GM12878 (cell line): ENCODE measurements at regions not wholly inside any gene's neighbourhood (a gene's known extent, or its start where the extent isn't known, plus 50 kb on each side); places are given as distances from the start of the nearest gene placed in this dataset.

ENCODE experiments used
- ATAC-seq: fragments of 200-7000 bp; cut with Tn5 transposase; 3 replicates; pipeline ENCODE4 v1.9.1; 2020; ENCODE audit warnings: mild to moderate bottlenecking, moderate library complexity
- BruUV-seq: library from RNA; stranded (reverse); fragments of 400-500 nt; replicated peaks from 2 replicates; lab custom pipeline; 2021; lab: Mats Ljungman, UMichigan
- CTCF ChIA-PET: fragments of 300-600 bp; sonication (Branson Sonifier 250); formaldehyde crosslinking; extraction: SDS; loops from one replicate; lab custom pipeline; 2021; ENCODE audit warnings: inconsistent platforms; lab: Yijun Ruan, JAX
- POLR2A ChIA-PET: fragments of 350-600 bp; formaldehyde crosslinking; extraction: SDS; loops from one replicate; lab custom pipeline; 2021; ENCODE audit warnings: inconsistent platforms; lab: Charles Lee
- RAD21 ChIA-PET: fragments of 300-600 bp; sonication (Branson Sonifier 250); formaldehyde crosslinking; loops from one replicate; lab custom pipeline; 2023; ENCODE audit warnings: antibody characterized with exemption; ENCODE audit not compliant: unreplicated experiment; lab: Charles Lee
- SMC1A ChIA-PET: fragments of 300-600 bp; sonication (Branson Sonifier 250); formaldehyde crosslinking; loops from one replicate; lab custom pipeline; 2023; ENCODE audit not compliant: unreplicated experiment, uncharacterized antibody; lab: Charles Lee
- DNase-seq: peaks from one replicate; pipeline ENCODE4 v3.0.0-alpha.2; 2011; ENCODE audit warnings: low read depth, low spot score
- FAIRE-seq: peaks from 3 replicates; lab custom pipeline; 2011; peaks lifted over from hg19 to GRCh38; lab: Jason Lieb, UNC
- H2AFZ ChIP-seq: 2 replicates; pipeline ENCODE4 v1.6.0; 2011; ENCODE audit warnings: low read depth, low read length, control low read depth; ENCODE audit not compliant: control insufficient read depth
- H3K27ac ChIP-seq: 2 replicates; pipeline ENCODE4 v1.5.1; 2011; ENCODE audit warnings: control low read depth; ENCODE audit not compliant: control insufficient read depth, insufficient read depth
- H3K27me3 ChIP-seq, 2 experiments: replicated peaks in 1 of 2; 2 replicates each; pipeline versions ENCODE4 v1.6.0 to v1.6.1; 2011; ENCODE audit warnings: low read length in 1 of 2; ENCODE audit not compliant: control insufficient read depth in 2 of 2, insufficient read depth in 2 of 2
- H3K36me3 ChIP-seq, 2 experiments: 2 replicates each; pipeline ENCODE4 v1.5.1; 2011; ENCODE audit warnings: low read length in 1 of 2; ENCODE audit not compliant: control insufficient read depth in 2 of 2, insufficient read depth in 2 of 2
- H3K4me1 ChIP-seq: 2 replicates; pipeline ENCODE4 v1.6.1; 2011; ENCODE audit warnings: mild to moderate bottlenecking, low read length, moderate library complexity, mixed read lengths; ENCODE audit not compliant: control insufficient read depth, insufficient read depth
- H3K4me2 ChIP-seq: 2 replicates; pipeline ENCODE4 v1.6.0; 2011; ENCODE audit warnings: control low read depth; ENCODE audit not compliant: control insufficient read depth, insufficient read depth
- H3K4me3 ChIP-seq: fragments of 200-600 bp; sonication (generic); 2 replicates; pipeline ENCODE4 v1.5.1; 2016
- H3K79me2 ChIP-seq: 2 replicates; pipeline ENCODE4 v1.6.0; 2011; ENCODE audit warnings: low read length; ENCODE audit not compliant: control insufficient read depth, insufficient read depth
- H3K9ac ChIP-seq: 2 replicates; pipeline ENCODE4 v1.8.0; 2011; ENCODE audit warnings: low read length, control low read depth, mixed read lengths; ENCODE audit not compliant: control insufficient read depth, insufficient read depth
- H3K9me3 ChIP-seq: replicated peaks from 3 replicates; pipeline ENCODE4 v1.5.1; 2011; ENCODE audit warnings: mild to moderate bottlenecking, low read length; ENCODE audit not compliant: control insufficient read depth, insufficient read depth
- H4K20me1 ChIP-seq: 2 replicates; pipeline ENCODE4 v1.6.0; 2011; ENCODE audit not compliant: control insufficient read depth, insufficient read depth
- BACH1 ChIP-seq: fragments of 450-650 bp; IDR thresholded peaks from 2 replicates; pipeline ENCODE4 v1.6.1; 2017; ENCODE audit warnings: mild to moderate bottlenecking, borderline replicate concordance
- BCL3 ChIP-seq: IDR thresholded peaks from 2 replicates; pipeline ENCODE4 v1.6.1; 2011; ENCODE audit warnings: borderline replicate concordance, low read depth, mild to moderate bottlenecking, moderate library complexity, low read length; ENCODE audit not compliant: insufficient read depth, poor library complexity, severe bottlenecking
- CUX1 ChIP-seq: IDR thresholded peaks from 2 replicates; pipeline ENCODE4 v1.6.1; 2012; ENCODE audit warnings: improper control_type of control experiment, low read depth, low read length; ENCODE audit not compliant: insufficient replicate concordance
- E4F1 ChIP-seq: fragments of 450-650 bp; IDR thresholded peaks from 2 replicates; pipeline ENCODE4 v1.6.1; 2018; ENCODE audit warnings: borderline replicate concordance, mild to moderate bottlenecking; ENCODE audit not compliant: partially characterized antibody
- IKZF1 ChIP-seq: fragments of 450-650 bp; conservative IDR thresholded peaks from 2 replicates; pipeline ENCODE4 v1.6.1; 2017; ENCODE audit warnings: antibody characterized with exemption, mild to moderate bottlenecking
- IRF5 ChIP-seq: fragments of 450-650 bp; IDR thresholded peaks from 2 replicates; pipeline ENCODE4 v1.6.1; 2017; ENCODE audit warnings: borderline replicate concordance
- NFXL1 ChIP-seq: fragments of 450-650 bp; IDR thresholded peaks from 2 replicates; pipeline ENCODE4 v1.6.1; 2017; ENCODE audit warnings: antibody characterized with exemption, mild to moderate bottlenecking, borderline replicate concordance
- PAX5 ChIP-seq: IDR thresholded peaks from 2 replicates; pipeline ENCODE4 v1.6.1; 2011; ENCODE audit warnings: low read depth, low read length, borderline replicate concordance
- SREBF1 ChIP-seq: IDR thresholded peaks from 2 replicates; pipeline ENCODE4 v1.6.1; 2012; ENCODE audit warnings: mild to moderate bottlenecking, low read length
- SREBF2 ChIP-seq: IDR thresholded peaks from 2 replicates; pipeline ENCODE4 v1.6.1; 2012; ENCODE audit warnings: mild to moderate bottlenecking, low read length
- STAT3 ChIP-seq: IDR thresholded peaks from 2 replicates; pipeline ENCODE4 v1.6.1; 2011; ENCODE audit warnings: low read depth, low read length, improper control_type of control experiment
- ZNF622 ChIP-seq: fragments of 450-650 bp; IDR thresholded peaks from 2 replicates; pipeline ENCODE4 v1.6.1; 2017; ENCODE audit warnings: mild to moderate bottlenecking, inconsistent platforms
- WGBS: methylation state at CpG from one replicate; pipeline ENCODE4 v1.1.6; 2016; ENCODE audit warnings: low lambda C conversion rate; ENCODE audit not compliant: insufficient replicate concordance, insufficient coverage; ENCODE audit errors: missing lambda C conversion rate; 5-methylcytosine and 5-hydroxymethylcytosine counted together
- in situ Hi-C: fragments of 300-500 bp; cut with MboI; formaldehyde crosslinking; loops from 9 replicates; pipeline ENCODE4 v1.14.3; 2018; ENCODE audit warnings: mixed read lengths
- intact Hi-C: fragments of 100-400 bp; cut with micrococcal nuclease; formaldehyde crosslinking; loops from one replicate; pipeline ENCODE4 v1.14.2; 2022; ENCODE audit not compliant: unreplicated experiment

- TF ChIP-seq BACH1 (no peak), ZNF622 (no peak), BCL3 (no peak)
Measured at GRCh38 chr3:170701696-170702678, 116.1 kb upstream of the SLC7A14 start (continued).

- Histone ChIP-seq H3K27ac (no peak overlapping the region), H4K20me1 (no peaks in the 10 kb centered on the region), H3K9ac (no peak overlapping the region), H3K4me2 (no peak overlapping the region), H3K4me1 (no peaks in the 10 kb centered on the region), H3K4me3 (no peak overlapping the region), H2AFZ (no peak overlapping the region), H3K79me2 (no peaks in the 10 kb centered on the region), H3K9me3 (no peaks in the 10 kb centered on the region; the same call in 2 of the 3 replicates), H3K27me3 (peaks cover 1 to 2% of the 10 kb centered on the region in 2 experiments; a peak in 1 of 4 replicates), H3K36me3 (no peaks in the 10 kb centered on the region)
- ChIA-PET POLR2A (no interaction called here), CTCF (no interaction called here), SMC1A (no interaction called here), RAD21 (no interaction called here)
- WGBS = 0% methylated on average over 1 of the region's 1 CpG
- DNase-seq = no peak
- BruUV-seq = no TSS peak
- in situ Hi-C loops (no loop called here), intact Hi-C loops (no loop called here)
- no peak for ATAC-seq
- FAIRE-seq = no peak
- TF ChIP-seq IKZF1 = no peak
- no peak for TF ChIP-seq SREBF1
- TF ChIP-seq NFXL1 = no peak
- TF ChIP-seq SREBF2 = no peak
- TF ChIP-seq E4F1 = no peak
- no peak for TF ChIP-seq IRF5
- no peak for TF ChIP-seq CUX1
- TF ChIP-seq PAX5 = no peak
- no peak for TF ChIP-seq STAT3
Measured at GRCh38 chr3:170700054-170700404, 114.2 kb upstream of the SLC7A14 start.
